ENCODE measurements at regions not wholly inside any gene's neighbourhood (a gene's known extent, or its start where the extent isn't known, plus 50 kb on each side); places are given as distances from the start of the nearest gene placed in this dataset.
"Not testable (repeated sequence)": the region's sequence is repeated elsewhere in the genome, so short reads cannot be mapped to it uniquely, and the experiment has no call there.

DNA sequence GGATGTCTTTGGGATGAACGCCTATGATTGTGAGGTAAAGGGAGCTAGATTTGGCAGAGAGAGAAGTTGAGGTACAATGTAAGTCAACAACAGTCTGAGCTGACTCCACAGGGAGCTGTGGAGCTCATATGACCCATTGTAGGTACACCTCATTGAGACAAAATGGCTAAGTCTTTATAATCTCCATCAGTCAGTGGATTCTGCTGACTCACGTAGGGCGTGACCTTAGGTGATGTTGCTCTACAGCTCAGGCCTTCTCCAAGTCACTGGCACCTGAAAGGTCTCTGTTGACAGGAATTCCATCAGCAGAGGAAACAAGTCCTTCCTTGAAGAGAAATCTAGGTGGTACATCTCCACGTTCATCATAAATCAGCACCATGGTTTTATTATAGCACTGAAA lies 118.2 kb upstream of the PRR16 start:
- no peaks in the 10 kb centered on the region for H3K36me3 Mint-ChIP-seq

DNA sequence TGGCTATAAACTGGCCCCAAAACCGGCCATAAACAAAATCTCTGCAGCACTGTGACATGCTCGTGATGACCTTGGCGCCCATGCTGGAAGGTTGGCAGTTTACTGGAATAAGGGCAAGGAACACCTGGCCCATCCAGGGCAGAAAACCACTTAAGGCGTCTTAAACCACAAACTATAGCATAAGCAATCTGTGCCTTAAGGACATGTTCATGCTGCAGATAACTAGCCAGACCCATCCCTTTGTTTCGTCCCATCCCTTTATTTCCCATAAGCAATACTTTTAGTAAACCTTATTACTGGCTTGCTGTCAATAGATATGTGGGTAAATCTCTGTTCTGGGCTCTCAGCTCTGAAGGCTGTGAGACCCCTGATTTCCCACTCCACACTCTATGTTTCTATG lies 113.0 kb upstream of the PRR16 start:
- POLR2A ChIA-PET (ENCODE audit: partially characterized antibody); H3K27ac ChIP-seq (ENCODE audit: low read depth, low read length); H3K4me3 Mint-ChIP-seq; H3K27ac Mint-ChIP-seq; H3K4me1 ChIP-seq (ENCODE audit: insufficient read depth, low read length); H3K36me3 ChIP-seq (ENCODE audit: insufficient read depth, low read length); H3K9me3 ChIP-seq (ENCODE audit: control insufficient read depth in 1 of 2, low read length in 2 of 2); CTCF ChIA-PET (ENCODE audit: partially characterized antibody); H3K36me3 Mint-ChIP-seq; H3K27me3 ChIP-seq (ENCODE audit: insufficient read depth, low read length); intact Hi-C loops (cut with micrococcal nuclease); DNase-seq; H3K27me3 Mint-ChIP-seq; H3K4me3 ChIP-seq (ENCODE audit: low read length in 2 of 2); H3K4me1 Mint-ChIP-seq: not testable (repeated sequence)
- H3K9me3 Mint-ChIP-seq = peaks cover 0 to 16% (median 4%) of the 10 kb centered on the region in 8 donors

More for the DNA sequence above, 118.2 kb upstream of the PRR16 start:
- Histone ChIP-seq H3K9me3 (ENCODE audit: control insufficient read depth in 1 of 2, low read length in 2 of 2) (no peaks in the 10 kb centered on the region), H3K36me3 (ENCODE audit: insufficient read depth, low read length) (no peaks in the 10 kb centered on the region), H3K4me3 (ENCODE audit: low read length in 2 of 2) (no peak overlapping the region), H3K27me3 (ENCODE audit: insufficient read depth, low read length) (no peaks in the 10 kb centered on the region), H3K4me1 (ENCODE audit: insufficient read depth, low read length) (no peaks in the 10 kb centered on the region), H3K27ac (ENCODE audit: low read depth, low read length) (no peak overlapping the region)
- Mint-ChIP-seq H3K4me3 (no peak overlapping the region), H3K27me3 (no peaks in the 10 kb centered on the region), H3K27ac (no peak overlapping the region), H3K4me1 (no peaks in the 10 kb centered on the region), H3K9me3 (peaks cover 0 to 8% (median 2%) of the 10 kb centered on the region in 8 donors)
- ChIA-PET POLR2A (ENCODE audit: partially characterized antibody) (no interaction called here), CTCF (ENCODE audit: partially characterized antibody) (no interaction called here)
- DNase-seq = no peak
- intact Hi-C loops (cut with micrococcal nuclease) = no loop called here

DNA sequence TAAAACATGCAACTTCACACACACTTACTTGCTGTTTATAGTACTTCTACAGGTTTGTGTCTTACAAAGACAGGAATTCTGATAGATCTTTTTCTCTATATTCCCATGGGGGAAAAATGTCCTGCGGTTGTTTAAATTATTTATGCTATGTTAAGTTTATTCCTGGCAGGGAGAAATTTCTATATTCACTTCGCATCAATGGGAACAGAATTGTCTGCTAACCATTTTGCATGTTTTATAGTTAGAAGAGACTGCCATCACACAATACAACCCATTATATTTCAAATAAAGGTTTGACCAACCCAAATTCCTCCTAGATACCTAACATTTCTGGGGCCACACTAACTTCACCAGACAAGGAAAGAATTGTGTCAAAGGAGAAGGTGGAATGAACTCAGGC lies 110.0 kb upstream of the PRR16 start:
- Mint-ChIP-seq H3K27me3 (no peaks in the 10 kb centered on the region), H3K36me3 (no peaks in the 10 kb centered on the region), H3K27ac (no peak overlapping the region), H3K4me3 (no peak overlapping the region), H3K4me1 (no peaks in the 10 kb centered on the region), H3K9me3 (peaks cover 0 to 16% (median 5%) of the 10 kb centered on the region in 8 donors)
- Histone ChIP-seq H3K4me3 (ENCODE audit: low read length in 2 of 2) (no peak overlapping the region), H3K9me3 (ENCODE audit: control insufficient read depth in 1 of 2, low read length in 2 of 2) (no peaks in the 10 kb centered on the region), H3K36me3 (ENCODE audit: insufficient read depth, low read length) (no peaks in the 10 kb centered on the region), H3K27ac (ENCODE audit: low read depth, low read length) (no peak overlapping the region), H3K27me3 (ENCODE audit: insufficient read depth, low read length) (no peaks in the 10 kb centered on the region), H3K4me1 (ENCODE audit: insufficient read depth, low read length) (no peaks in the 10 kb centered on the region)
- intact Hi-C loops (cut with micrococcal nuclease) = no loop called here
- POLR2A ChIA-PET (ENCODE audit: partially characterized antibody) = no interaction called here
- CTCF ChIA-PET (ENCODE audit: partially characterized antibody) = no interaction called here
- no peak for DNase-seq

DNA sequence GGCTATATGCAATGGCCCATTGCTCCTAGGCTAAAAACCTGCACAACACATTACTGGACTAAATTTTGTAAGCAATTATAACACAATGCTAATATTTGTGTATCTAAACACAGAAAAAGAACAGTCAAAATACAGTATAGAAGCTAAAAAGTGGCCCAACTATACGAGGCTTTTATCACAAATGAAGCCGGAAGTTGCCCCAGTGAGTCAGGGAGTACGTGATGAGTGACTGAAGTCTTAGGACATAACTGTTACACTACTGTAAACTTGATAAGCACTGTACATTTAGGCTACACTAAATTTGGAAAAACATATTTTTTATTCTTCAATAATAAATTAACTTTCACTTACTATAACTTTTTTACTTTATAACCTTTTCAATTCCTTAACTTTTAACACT lies 105.2 kb upstream of the PRR16 start:
- no peaks in the 10 kb centered on the region for H3K27me3 Mint-ChIP-seq
- H3K27ac Mint-ChIP-seq = no peak overlapping the region
- POLR2A ChIA-PET (ENCODE audit: partially characterized antibody) = no interaction called here

DNA sequence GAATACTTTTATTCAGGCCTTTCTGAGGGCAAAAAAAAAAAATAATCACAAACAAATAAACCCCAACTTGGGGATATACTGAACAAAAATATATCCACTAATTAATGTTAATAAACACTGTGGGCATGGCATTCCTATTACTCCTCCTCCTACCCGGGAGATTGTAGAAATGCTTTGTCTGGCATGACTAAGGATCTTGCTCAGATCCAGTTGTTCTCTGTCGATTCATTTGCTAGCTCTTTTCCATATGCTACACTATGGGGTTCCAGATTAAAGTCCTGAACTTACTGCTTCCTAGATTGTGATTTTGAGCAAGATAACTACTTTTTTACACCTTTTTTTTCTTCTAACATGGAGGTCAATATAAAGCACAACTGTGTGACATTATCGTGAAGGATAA lies 102.2 kb upstream of the PRR16 start:
- H3K27me3 Mint-ChIP-seq = no peaks in the 10 kb centered on the region
- Histone ChIP-seq H3K27ac (ENCODE audit: low read depth, low read length) (no peak overlapping the region), H3K4me1 (ENCODE audit: insufficient read depth, low read length) (no peaks in the 10 kb centered on the region), H3K4me3 (ENCODE audit: low read length in 2 of 2) (no peak overlapping the region), H3K9me3 (ENCODE audit: control insufficient read depth in 1 of 2, low read length in 2 of 2) (no peaks in the 10 kb centered on the region), H3K27me3 (ENCODE audit: insufficient read depth, low read length) (no peaks in the 10 kb centered on the region), H3K36me3 (ENCODE audit: insufficient read depth, low read length) (no peaks in the 10 kb centered on the region)
- H3K9me3 Mint-ChIP-seq = peaks cover 0 to 8% (median 0%) of the 10 kb centered on the region in 8 donors
- H3K4me1 Mint-ChIP-seq = no peaks in the 10 kb centered on the region
- no peak overlapping the region for H3K4me3 Mint-ChIP-seq
- POLR2A ChIA-PET (ENCODE audit: partially characterized antibody) = no interaction called here
- no peak overlapping the region for H3K27ac Mint-ChIP-seq
- no peaks in the 10 kb centered on the region for H3K36me3 Mint-ChIP-seq
- intact Hi-C loops (cut with micrococcal nuclease) = no loop called here
- no peak for DNase-seq
- CTCF ChIA-PET (ENCODE audit: partially characterized antibody) = no interaction called here

More for the DNA sequence above, 105.2 kb upstream of the PRR16 start:
- Mint-ChIP-seq H3K4me3 (no peak overlapping the region), H3K36me3 (no peaks in the 10 kb centered on the region), H3K9me3 (peaks cover 0 to 8% (median 0%) of the 10 kb centered on the region in 8 donors), H3K4me1 (no peaks in the 10 kb centered on the region)
- H3K27me3 ChIP-seq (ENCODE audit: insufficient read depth, low read length) = no peaks in the 10 kb centered on the region
- no peaks in the 10 kb centered on the region for H3K9me3 ChIP-seq (ENCODE audit: control insufficient read depth in 1 of 2, low read length in 2 of 2)
- no peak for DNase-seq
- H3K36me3 ChIP-seq (ENCODE audit: insufficient read depth, low read length) = no peaks in the 10 kb centered on the region
- H3K4me1 ChIP-seq (ENCODE audit: insufficient read depth, low read length) = no peaks in the 10 kb centered on the region
- intact Hi-C loops (cut with micrococcal nuclease) = no loop called here
- H3K27ac ChIP-seq (ENCODE audit: low read depth, low read length) = no peak overlapping the region
- H3K4me3 ChIP-seq (ENCODE audit: low read length in 2 of 2) = no peak overlapping the region
- CTCF ChIA-PET (ENCODE audit: partially characterized antibody) = no interaction called here

DNA sequence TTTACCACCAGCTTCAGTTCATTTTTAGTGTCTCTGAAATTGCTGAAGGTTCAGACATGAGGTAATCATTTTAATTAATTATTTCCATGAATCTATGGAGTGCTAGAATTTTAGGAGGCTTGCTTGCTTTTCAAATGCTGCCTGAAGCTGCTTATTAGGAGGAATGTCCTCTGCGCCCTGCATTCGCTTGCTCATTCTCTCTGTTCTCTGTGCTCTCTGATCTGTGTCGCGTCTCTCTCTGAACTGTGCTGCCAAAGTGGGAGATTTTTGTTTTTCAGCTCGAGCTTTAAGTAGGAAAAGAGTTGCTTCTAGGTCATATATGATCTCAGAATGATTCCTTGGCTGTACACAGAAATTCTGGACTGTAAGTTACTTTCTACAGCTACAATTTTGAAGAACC lies 101.7 kb upstream of the PRR16 start:
- H3K4me3 Mint-ChIP-seq = no peak overlapping the region
- Histone ChIP-seq H3K4me3 (ENCODE audit: low read length in 2 of 2) (no peak overlapping the region), H3K9me3 (ENCODE audit: control insufficient read depth in 1 of 2, low read length in 2 of 2) (no peaks in the 10 kb centered on the region), H3K36me3 (ENCODE audit: insufficient read depth, low read length) (no peaks in the 10 kb centered on the region), H3K27me3 (ENCODE audit: insufficient read depth, low read length) (no peaks in the 10 kb centered on the region), H3K27ac (ENCODE audit: low read depth, low read length) (no peak overlapping the region), H3K4me1 (ENCODE audit: insufficient read depth, low read length) (no peaks in the 10 kb centered on the region)
- no peak overlapping the region for H3K27ac Mint-ChIP-seq
- no peak for DNase-seq
- no peaks in the 10 kb centered on the region for H3K4me1 Mint-ChIP-seq
- H3K27me3 Mint-ChIP-seq = no peaks in the 10 kb centered on the region
- intact Hi-C loops (cut with micrococcal nuclease) = no loop called here
- POLR2A ChIA-PET (ENCODE audit: partially characterized antibody) = no interaction called here
- CTCF ChIA-PET (ENCODE audit: partially characterized antibody) = no interaction called here
- H3K36me3 Mint-ChIP-seq = no peaks in the 10 kb centered on the region
- peaks cover 0 to 7% (median 0%) of the 10 kb centered on the region in 8 donors for H3K9me3 Mint-ChIP-seq

DNA sequence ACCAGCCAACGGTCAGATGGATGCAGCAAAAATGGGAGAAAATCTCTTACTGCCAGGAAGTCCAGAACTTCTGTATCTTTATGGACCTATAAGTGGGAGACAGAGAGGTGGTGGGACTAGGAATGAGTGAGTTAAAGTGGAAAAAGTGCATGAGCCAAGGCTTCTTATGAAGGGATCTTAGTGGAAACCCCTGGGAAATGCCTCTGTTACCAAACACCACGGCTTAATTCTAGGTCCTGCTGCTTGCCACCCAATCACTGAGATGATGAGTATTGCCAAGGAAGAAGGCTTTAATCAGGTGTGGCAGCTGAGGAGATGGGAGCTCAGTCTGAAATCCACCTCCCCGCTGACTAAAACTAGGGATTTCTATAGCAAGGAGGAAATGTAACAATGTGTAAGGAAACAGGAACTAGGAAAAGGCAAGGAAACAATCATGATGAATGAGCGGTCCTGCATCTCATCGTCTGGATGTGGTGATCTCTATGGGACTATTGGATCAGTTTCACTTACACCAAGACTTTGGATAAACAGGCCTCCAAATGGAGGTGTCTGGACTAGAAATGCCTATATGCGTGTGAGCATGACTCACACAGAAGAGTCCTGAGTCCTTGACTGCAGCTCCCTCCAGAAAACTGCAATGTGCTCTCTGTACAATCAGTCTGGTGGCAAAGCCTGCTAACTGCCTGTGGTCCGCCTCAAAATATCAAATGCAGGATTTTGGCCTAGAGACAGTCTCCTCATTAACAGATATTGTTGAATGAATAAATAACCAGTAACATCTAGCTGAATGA lies 98.2 kb upstream of the PRR16 start:
- H3K27me3 Mint-ChIP-seq = no peaks in the 10 kb centered on the region
- Histone ChIP-seq H3K27me3 (ENCODE audit: insufficient read depth, low read length) (no peaks in the 10 kb centered on the region), H3K4me3 (ENCODE audit: low read length in 2 of 2) (no peak overlapping the region), H3K4me1 (ENCODE audit: insufficient read depth, low read length) (no peaks in the 10 kb centered on the region), H3K9me3 (ENCODE audit: control insufficient read depth in 1 of 2, low read length in 2 of 2) (no peaks in the 10 kb centered on the region), H3K36me3 (ENCODE audit: insufficient read depth, low read length) (no peaks in the 10 kb centered on the region), H3K27ac (ENCODE audit: low read depth, low read length) (no peak overlapping the region)
- no peak overlapping the region for H3K27ac Mint-ChIP-seq
- no peaks in the 10 kb centered on the region for H3K36me3 Mint-ChIP-seq
- H3K4me1 Mint-ChIP-seq = no peaks in the 10 kb centered on the region
- ChIA-PET CTCF (ENCODE audit: partially characterized antibody) (no interaction called here), POLR2A (ENCODE audit: partially characterized antibody) (no interaction called here)
- H3K4me3 Mint-ChIP-seq = no peak overlapping the region
- intact Hi-C loops (cut with micrococcal nuclease) = no loop called here
- H3K9me3 Mint-ChIP-seq = peaks cover 0 to 5% (median 0%) of the 10 kb centered on the region in 8 donors
- no peak for DNase-seq
